ENCODE measurements at regions not wholly inside any gene's neighbourhood (a gene's known extent, or its start where the extent isn't known, plus 50 kb on each side); places are given as distances from the start of the nearest gene placed in this dataset.

DNA sequence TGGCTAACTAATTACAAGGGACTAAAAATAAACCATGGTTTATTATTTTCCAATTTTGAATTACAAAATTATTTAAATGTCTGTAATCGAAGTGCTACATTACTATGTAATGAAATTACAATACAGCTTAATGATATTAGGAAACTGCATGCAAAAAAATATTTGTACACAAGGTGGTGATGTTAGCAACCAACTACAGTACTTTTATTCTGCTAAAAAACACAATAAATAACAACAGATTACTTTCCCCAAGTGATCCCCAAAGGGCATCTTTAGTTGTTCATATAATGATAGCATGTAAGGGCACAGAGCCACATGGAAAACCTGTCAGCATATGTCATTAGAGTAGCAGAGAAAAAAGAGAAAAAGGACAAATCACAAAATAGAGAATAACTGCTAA is 147.5 kb upstream of the SOX2 start:
- Mint-ChIP-seq H3K4me1 (ENCODE audit: low read depth, unreplicated experiment) (no peaks in the 10 kb centered on the region), H3K4me3 (ENCODE audit: unreplicated experiment) (no peak overlapping the region), H3K36me3 (ENCODE audit: insufficient read depth, unreplicated experiment) (no peaks in the 10 kb centered on the region), H3K9me3 (ENCODE audit: unreplicated experiment) (no peaks in the 10 kb centered on the region), H3K27ac (ENCODE audit: unreplicated experiment) (no peak overlapping the region), H3K27me3 (ENCODE audit: insufficient read depth, unreplicated experiment) (peaks cover 6% of the 10 kb centered on the region)
- no TSS peak for BruUV-seq (replicated peaks)
- Histone ChIP-seq H3K4me1 (no peaks in the 10 kb centered on the region), H3K36me3 (ENCODE audit: control insufficient read depth, insufficient read depth, low read length) (no peaks in the 10 kb centered on the region), H3K27me3 (replicated peaks; ENCODE audit: control insufficient read depth, insufficient read depth, low read length) (no peaks in the 10 kb centered on the region), H3K4me3 (ENCODE audit: low read depth, low read length) (no peak overlapping the region), H3K9me3 (no peaks in the 10 kb centered on the region)
- intact Hi-C loops (cut with micrococcal nuclease; ENCODE audit: unreplicated experiment), result no loop called here
- TF ChIP-seq, protein P1, sequence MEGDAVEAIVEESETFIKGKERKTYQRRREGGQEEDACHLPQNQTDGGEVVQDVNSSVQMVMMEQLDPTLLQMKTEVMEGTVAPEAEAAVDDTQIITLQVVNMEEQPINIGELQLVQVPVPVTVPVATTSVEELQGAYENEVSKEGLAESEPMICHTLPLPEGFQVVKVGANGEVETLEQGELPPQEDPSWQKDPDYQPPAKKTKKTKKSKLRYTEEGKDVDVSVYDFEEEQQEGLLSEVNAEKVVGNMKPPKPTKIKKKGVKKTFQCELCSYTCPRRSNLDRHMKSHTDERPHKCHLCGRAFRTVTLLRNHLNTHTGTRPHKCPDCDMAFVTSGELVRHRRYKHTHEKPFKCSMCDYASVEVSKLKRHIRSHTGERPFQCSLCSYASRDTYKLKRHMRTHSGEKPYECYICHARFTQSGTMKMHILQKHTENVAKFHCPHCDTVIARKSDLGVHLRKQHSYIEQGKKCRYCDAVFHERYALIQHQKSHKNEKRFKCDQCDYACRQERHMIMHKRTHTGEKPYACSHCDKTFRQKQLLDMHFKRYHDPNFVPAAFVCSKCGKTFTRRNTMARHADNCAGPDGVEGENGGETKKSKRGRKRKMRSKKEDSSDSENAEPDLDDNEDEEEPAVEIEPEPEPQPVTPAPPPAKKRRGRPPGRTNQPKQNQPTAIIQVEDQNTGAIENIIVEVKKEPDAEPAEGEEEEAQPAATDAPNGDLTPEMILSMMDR (IDR thresholded peaks at IDR 0.05; ENCODE audit: insufficient read depth in 1 of 2, low read depth in 1 of 2, low read length in 1 of 2, severe bottlenecking in 1 of 2, unreplicated experiment in 1 of 2), result no peak
- ChIA-PET POLR2A (no interaction called here), CTCF (no interaction called here)
- no peak for DNase-seq

DNA sequence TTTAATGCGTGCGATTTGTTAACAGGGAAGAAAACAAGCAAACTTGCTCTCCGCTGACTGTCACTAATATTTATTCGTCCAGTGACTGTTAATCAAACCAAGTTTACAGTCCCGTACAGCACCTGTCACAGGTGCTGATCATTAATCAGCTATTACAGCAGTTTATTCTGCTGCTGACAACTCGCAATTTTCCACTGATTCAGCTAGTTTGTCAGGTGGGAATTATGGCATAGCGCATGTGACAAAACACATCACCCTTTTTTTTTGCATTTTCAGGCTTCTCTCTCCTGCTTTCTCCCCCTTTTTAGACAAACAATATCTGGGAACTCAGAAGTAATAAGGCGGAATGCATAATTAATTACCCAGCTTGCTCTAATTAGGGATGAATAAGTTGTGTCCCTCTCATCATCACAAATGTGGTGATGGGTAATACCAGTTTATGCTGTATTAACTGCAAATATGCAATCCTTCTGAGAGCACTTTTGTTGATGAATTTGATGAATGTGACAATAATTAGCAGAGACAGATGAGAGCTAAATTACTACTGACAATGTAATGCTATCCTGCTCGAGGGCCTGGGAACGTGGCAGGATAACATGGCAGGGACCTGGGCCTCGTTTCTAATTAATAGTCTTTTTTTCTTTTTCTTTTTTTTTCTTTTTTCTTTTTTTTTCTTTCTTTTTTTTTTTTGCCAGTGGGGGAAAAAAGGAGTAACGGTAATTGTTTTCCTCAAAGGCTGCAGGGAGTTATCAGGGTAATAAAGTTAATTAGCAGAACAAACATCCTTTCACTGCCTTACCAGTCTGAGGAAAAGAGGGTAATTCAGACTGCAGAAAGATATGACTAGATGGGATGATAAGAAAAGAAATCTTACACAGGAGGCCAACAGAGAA is 150.3 kb upstream of the SOX2 start:
- ChIA-PET CTCF (no interaction called here), POLR2A (no interaction called here)
- Histone ChIP-seq H3K27me3 (replicated peaks; ENCODE audit: control insufficient read depth, insufficient read depth, low read length) (no peaks in the 10 kb centered on the region), H3K4me1 (no peaks in the 10 kb centered on the region), H3K36me3 (ENCODE audit: control insufficient read depth, insufficient read depth, low read length) (no peaks in the 10 kb centered on the region), H3K9me3 (no peaks in the 10 kb centered on the region), H3K4me3 (ENCODE audit: low read depth, low read length) (no peak overlapping the region)
- TF ChIP-seq, protein P1 (IDR thresholded peaks at IDR 0.05; ENCODE audit: insufficient read depth in 1 of 2, low read depth in 1 of 2, low read length in 1 of 2, severe bottlenecking in 1 of 2, unreplicated experiment in 1 of 2), result no peak
- no peak overlapping the region for H3K27ac Mint-ChIP-seq (ENCODE audit: unreplicated experiment)
- peaks cover 6% of the 10 kb centered on the region for H3K27me3 Mint-ChIP-seq (ENCODE audit: insufficient read depth, unreplicated experiment)
- no peaks in the 10 kb centered on the region for H3K36me3 Mint-ChIP-seq (ENCODE audit: insufficient read depth, unreplicated experiment)
- H3K9me3 Mint-ChIP-seq (ENCODE audit: unreplicated experiment), result no peaks in the 10 kb centered on the region
- DNase-seq, result no peak
- H3K4me3 Mint-ChIP-seq (ENCODE audit: unreplicated experiment), result no peak overlapping the region
- no peaks in the 10 kb centered on the region for H3K4me1 Mint-ChIP-seq (ENCODE audit: low read depth, unreplicated experiment)
- intact Hi-C loops (cut with micrococcal nuclease; ENCODE audit: unreplicated experiment), result no loop called here
- no TSS peak for BruUV-seq (replicated peaks)

DNA sequence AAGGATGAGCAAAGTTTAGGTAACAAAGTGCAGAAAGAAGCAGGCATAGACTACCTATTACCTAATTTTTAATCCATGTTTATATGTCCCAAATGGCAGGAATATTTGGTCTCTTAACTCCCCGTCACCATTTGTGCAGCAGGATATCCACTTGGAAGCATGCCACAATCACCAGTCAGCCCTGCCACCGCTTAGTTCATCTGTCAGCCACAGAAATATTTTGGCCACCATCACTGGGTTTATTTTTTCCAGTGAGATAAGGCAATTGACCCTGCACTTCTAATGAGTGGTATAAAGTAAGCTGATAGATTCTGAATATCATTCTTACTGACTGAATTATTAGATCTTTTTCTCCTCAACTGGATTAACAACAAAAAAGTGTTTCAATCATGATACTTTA is 152.9 kb upstream of the SOX2 start:
- no peaks in the 10 kb centered on the region for H3K9me3 ChIP-seq
- BruUV-seq (replicated peaks), result no TSS peak
- no peak for DNase-seq
- Mint-ChIP-seq H3K27me3 (ENCODE audit: insufficient read depth, unreplicated experiment) (peaks cover 6% of the 10 kb centered on the region), H3K36me3 (ENCODE audit: insufficient read depth, unreplicated experiment) (no peaks in the 10 kb centered on the region), H3K27ac (ENCODE audit: unreplicated experiment) (no peak overlapping the region), H3K4me3 (ENCODE audit: unreplicated experiment) (no peak overlapping the region), H3K4me1 (ENCODE audit: low read depth, unreplicated experiment) (no peaks in the 10 kb centered on the region), H3K9me3 (ENCODE audit: unreplicated experiment) (no peaks in the 10 kb centered on the region)
- no peaks in the 10 kb centered on the region for H3K27me3 ChIP-seq (replicated peaks; ENCODE audit: control insufficient read depth, insufficient read depth, low read length)
- CTCF ChIA-PET, result no interaction called here
- H3K36me3 ChIP-seq (ENCODE audit: control insufficient read depth, insufficient read depth, low read length), result no peaks in the 10 kb centered on the region
- POLR2A ChIA-PET, result no interaction called here
- no peaks in the 10 kb centered on the region for H3K4me1 ChIP-seq
- H3K4me3 ChIP-seq (ENCODE audit: low read depth, low read length), result no peak overlapping the region
- TF ChIP-seq, protein P1 (IDR thresholded peaks at IDR 0.05; ENCODE audit: insufficient read depth in 1 of 2, low read depth in 1 of 2, low read length in 1 of 2, severe bottlenecking in 1 of 2, unreplicated experiment in 1 of 2), result no peak
- intact Hi-C loops (cut with micrococcal nuclease; ENCODE audit: unreplicated experiment), result no loop called here

Data from Caco-2 (cell line).